ENCODE measurements at regions not wholly inside any gene's neighbourhood (a gene's known extent, or its start where the extent isn't known, plus 50 kb on each side); places are given as distances from the start of the nearest gene placed in this dataset.
"Not testable (repeated sequence)": the region's sequence is repeated elsewhere in the genome, so short reads cannot be mapped to it uniquely, and the experiment has no call there.

DNA sequence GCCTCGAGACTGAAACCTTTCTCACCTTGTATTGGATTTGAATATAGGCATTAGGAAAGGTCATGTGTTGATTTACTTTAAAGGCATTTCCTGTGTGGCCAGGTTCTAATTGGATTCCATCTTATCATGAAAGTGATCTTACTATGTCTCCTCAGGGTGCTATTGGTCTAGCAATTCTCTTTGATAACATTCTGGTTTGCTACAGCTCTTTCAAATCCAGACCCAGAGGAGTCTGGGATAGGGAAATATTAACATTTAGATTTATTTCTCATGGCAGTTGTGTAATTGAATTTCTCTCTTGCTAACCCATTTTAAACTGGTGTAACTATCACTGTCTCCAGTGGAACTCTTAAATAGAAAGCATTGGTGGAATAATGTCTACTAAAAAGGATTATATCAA lies 69.9 kb upstream of the NMUR2 start:
- CTCF ChIA-PET = interaction anchor here (0.6 kb wide), 1 partner anchor 68 kb away, joined by 3 read pairs; no protein-coding TSS in a partner anchor
- Histone ChIP-seq H3K27me3 (replicated peaks in 2 of 5; ENCODE audit: control insufficient read depth in 4 of 5, insufficient read depth in 5 of 5, low read length in 4 of 5) (peaks cover 0 to 2% (median 0%) of the 10 kb centered on the region in 5 experiments), H3K4me3 (ENCODE audit: control insufficient read depth in 1 of 7, extremely low read depth in 1 of 7, insufficient read depth in 4 of 7, low read depth in 2 of 7, low read length in 6 of 7) (no peak overlapping the region), H3K36me3 (ENCODE audit: control insufficient read depth in 4 of 4, insufficient read depth in 4 of 4, low read length in 3 of 4) (no peaks in the 10 kb centered on the region), H3K4me1 (ENCODE audit: control extremely low read depth in 1 of 4, control insufficient read depth in 4 of 4, insufficient read depth in 4 of 4, low read length in 3 of 4) (no peaks in the 10 kb centered on the region), H3K27ac (ENCODE audit: insufficient read depth in 1 of 2, low read depth in 1 of 2, low read length in 2 of 2, poor library complexity in 1 of 2, severe bottlenecking in 2 of 2) (no peak overlapping the region), H3K9me3 (ENCODE audit: control extremely low read depth in 1 of 5, control insufficient read depth in 4 of 5, insufficient read depth in 2 of 5, low read depth in 1 of 5, low read length in 4 of 5) (no peaks in the 10 kb centered on the region)
- POLR2A ChIA-PET = no interaction called here
- DNase-seq = no peak
- 100% methylated on average over 1 of the region's 1 CpG for WGBS (ENCODE audit: insufficient coverage)

DNA sequence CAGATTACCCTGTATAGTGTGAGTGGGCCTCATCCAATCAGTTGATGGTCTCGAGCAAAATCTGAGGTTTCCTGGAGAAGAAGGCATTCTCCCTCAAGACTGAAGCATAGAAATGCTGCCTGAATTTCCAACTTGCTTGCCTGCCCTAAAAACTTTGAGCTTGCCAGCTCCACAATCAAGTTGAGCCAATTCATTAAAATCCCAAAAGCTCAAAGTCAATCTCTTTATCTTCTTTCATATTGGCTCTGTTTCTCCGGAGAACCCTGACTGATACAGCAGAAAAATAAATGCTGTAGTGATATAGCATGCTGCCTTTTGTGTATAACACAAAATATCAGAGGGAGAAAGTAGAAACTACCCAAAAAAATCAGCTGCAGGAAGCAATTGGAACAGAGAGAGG lies 72.5 kb upstream of the NMUR2 start:
- DNase-seq = no peak
- ChIA-PET CTCF (no interaction called here), POLR2A (no interaction called here)
- no peak overlapping the region for H3K27ac ChIP-seq (ENCODE audit: insufficient read depth in 1 of 2, low read depth in 1 of 2, low read length in 2 of 2, poor library complexity in 1 of 2, severe bottlenecking in 2 of 2)
- H3K27me3 ChIP-seq (replicated peaks in 2 of 5; ENCODE audit: control insufficient read depth in 4 of 5, insufficient read depth in 5 of 5, low read length in 4 of 5) = no peaks in the 10 kb centered on the region
- H3K36me3 ChIP-seq (ENCODE audit: control insufficient read depth in 4 of 4, insufficient read depth in 4 of 4, low read length in 3 of 4) = no peaks in the 10 kb centered on the region
- no peaks in the 10 kb centered on the region for H3K4me1 ChIP-seq (ENCODE audit: control extremely low read depth in 1 of 4, control insufficient read depth in 4 of 4, insufficient read depth in 4 of 4, low read length in 3 of 4)
- H3K4me3 ChIP-seq (ENCODE audit: control insufficient read depth in 1 of 7, extremely low read depth in 1 of 7, insufficient read depth in 4 of 7, low read depth in 2 of 7, low read length in 6 of 7) = no peak overlapping the region
- WGBS (ENCODE audit: insufficient coverage) = 100% methylated on average over 1 of the region's 2 CpGs
- no peaks in the 10 kb centered on the region for H3K9me3 ChIP-seq (ENCODE audit: control extremely low read depth in 1 of 5, control insufficient read depth in 4 of 5, insufficient read depth in 2 of 5, low read depth in 1 of 5, low read length in 4 of 5)

DNA sequence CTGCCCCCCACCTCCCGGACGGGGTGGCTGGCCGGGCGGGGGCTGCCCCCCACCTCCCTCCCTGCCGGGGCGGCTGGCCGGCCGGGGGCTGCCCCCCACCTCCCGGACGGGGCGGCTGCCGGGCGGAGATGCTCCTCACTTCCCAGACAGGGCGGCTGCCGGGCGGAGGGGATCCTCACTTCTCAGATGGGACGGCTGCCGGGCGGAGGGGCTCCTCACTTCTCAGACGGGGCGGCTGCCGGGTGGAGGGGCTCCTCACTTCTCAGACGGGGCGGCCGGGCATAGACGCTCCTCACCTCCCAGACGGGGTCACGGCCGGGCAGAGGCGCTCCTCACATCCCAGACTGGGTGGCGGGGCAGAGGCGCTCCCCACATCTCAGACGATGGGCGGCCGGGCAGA lies 74.8 kb upstream of the NMUR2 start:
- H3K27ac ChIP-seq (ENCODE audit: insufficient read depth in 1 of 2, low read depth in 1 of 2, low read length in 2 of 2, poor library complexity in 1 of 2, severe bottlenecking in 2 of 2); H3K9me3 ChIP-seq (ENCODE audit: control extremely low read depth in 1 of 5, control insufficient read depth in 4 of 5, insufficient read depth in 2 of 5, low read depth in 1 of 5, low read length in 4 of 5); H3K4me3 ChIP-seq (ENCODE audit: control insufficient read depth in 1 of 7, extremely low read depth in 1 of 7, insufficient read depth in 4 of 7, low read depth in 2 of 7, low read length in 6 of 7); DNase-seq; H3K36me3 ChIP-seq (ENCODE audit: control insufficient read depth in 4 of 4, insufficient read depth in 4 of 4, low read length in 3 of 4); POLR2A ChIA-PET; CTCF ChIA-PET; H3K4me1 ChIP-seq (ENCODE audit: control extremely low read depth in 1 of 4, control insufficient read depth in 4 of 4, insufficient read depth in 4 of 4, low read length in 3 of 4); H3K27me3 ChIP-seq (replicated peaks in 2 of 5; ENCODE audit: control insufficient read depth in 4 of 5, insufficient read depth in 5 of 5, low read length in 4 of 5): not testable (repeated sequence)
- 96% methylated on average over 18 of the region's 35 CpGs for WGBS (ENCODE audit: insufficient coverage)

DNA sequence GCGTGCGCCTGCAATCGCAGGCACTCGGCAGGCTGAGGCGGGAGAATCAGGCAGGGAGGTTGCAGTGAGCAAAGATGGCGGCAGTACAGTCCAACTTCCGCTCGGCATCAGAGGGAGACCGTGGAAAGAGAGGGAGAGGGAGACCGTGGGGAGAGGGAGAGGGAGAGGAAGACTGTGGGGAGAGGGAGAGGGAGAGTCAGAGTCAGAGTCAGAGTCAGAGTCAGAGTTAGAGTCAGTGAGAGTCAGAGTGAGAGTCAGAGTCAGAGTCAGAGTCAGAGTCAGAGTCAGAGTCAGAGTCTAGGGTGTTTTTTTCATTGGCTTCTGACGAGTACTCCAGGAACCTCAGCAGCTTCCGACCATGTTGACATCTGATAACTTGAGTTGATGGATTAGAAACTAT lies 75.6 kb upstream of the NMUR2 start:
- POLR2A ChIA-PET; H3K27ac ChIP-seq (ENCODE audit: insufficient read depth in 1 of 2, low read depth in 1 of 2, low read length in 2 of 2, poor library complexity in 1 of 2, severe bottlenecking in 2 of 2); CTCF ChIA-PET; H3K36me3 ChIP-seq (ENCODE audit: control insufficient read depth in 4 of 4, insufficient read depth in 4 of 4, low read length in 3 of 4); H3K9me3 ChIP-seq (ENCODE audit: control extremely low read depth in 1 of 5, control insufficient read depth in 4 of 5, insufficient read depth in 2 of 5, low read depth in 1 of 5, low read length in 4 of 5); H3K27me3 ChIP-seq (replicated peaks in 2 of 5; ENCODE audit: control insufficient read depth in 4 of 5, insufficient read depth in 5 of 5, low read length in 4 of 5); DNase-seq; H3K4me1 ChIP-seq (ENCODE audit: control extremely low read depth in 1 of 4, control insufficient read depth in 4 of 4, insufficient read depth in 4 of 4, low read length in 3 of 4); H3K4me3 ChIP-seq (ENCODE audit: control insufficient read depth in 1 of 7, extremely low read depth in 1 of 7, insufficient read depth in 4 of 7, low read depth in 2 of 7, low read length in 6 of 7): not testable (repeated sequence)
- 92% methylated on average over 4 of the region's 12 CpGs for WGBS (ENCODE audit: insufficient coverage)

DNA sequence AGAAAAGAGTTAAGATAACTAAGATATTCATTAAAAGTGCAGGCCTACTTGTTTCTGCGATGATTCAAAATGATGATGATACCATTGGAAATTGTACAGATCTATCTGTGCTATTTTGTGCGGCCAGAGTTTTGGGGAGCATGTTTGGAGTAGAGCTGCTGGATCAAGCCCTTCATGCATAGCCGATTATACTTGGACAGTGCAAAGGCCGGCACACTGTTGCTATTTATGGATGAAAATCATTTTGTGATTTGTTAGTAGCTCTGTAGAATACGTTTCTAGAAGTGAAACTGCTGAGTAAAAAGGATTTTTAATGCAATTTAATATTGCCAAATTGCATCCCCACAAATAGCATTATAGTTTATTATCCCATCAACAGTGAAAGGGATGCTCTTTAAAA lies 82.1 kb upstream of the NMUR2 start:
- 95% methylated on average over 4 of the region's 5 CpGs for WGBS (ENCODE audit: insufficient coverage)
- CTCF ChIA-PET = no interaction called here

GRCh38 chr5:152488869-152489268 lies 83.8 kb upstream of the NMUR2 start:
- H3K4me3 ChIP-seq (ENCODE audit: control insufficient read depth in 1 of 7, extremely low read depth in 1 of 7, insufficient read depth in 4 of 7, low read depth in 2 of 7, low read length in 6 of 7) = no peak overlapping the region
- no peaks in the 10 kb centered on the region for H3K4me1 ChIP-seq (ENCODE audit: control extremely low read depth in 1 of 4, control insufficient read depth in 4 of 4, insufficient read depth in 4 of 4, low read length in 3 of 4)
- ChIA-PET POLR2A (no interaction called here), CTCF (no interaction called here)
- H3K27me3 ChIP-seq (replicated peaks in 2 of 5; ENCODE audit: control insufficient read depth in 4 of 5, insufficient read depth in 5 of 5, low read length in 4 of 5) = no peaks in the 10 kb centered on the region
- H3K9me3 ChIP-seq (ENCODE audit: control extremely low read depth in 1 of 5, control insufficient read depth in 4 of 5, insufficient read depth in 2 of 5, low read depth in 1 of 5, low read length in 4 of 5) = no peaks in the 10 kb centered on the region
- no peaks in the 10 kb centered on the region for H3K36me3 ChIP-seq (ENCODE audit: control insufficient read depth in 4 of 4, insufficient read depth in 4 of 4, low read length in 3 of 4)
- 29% methylated on average over 2 of the region's 2 CpGs for WGBS (ENCODE audit: insufficient coverage)
- no peak overlapping the region for H3K27ac ChIP-seq (ENCODE audit: insufficient read depth in 1 of 2, low read depth in 1 of 2, low read length in 2 of 2, poor library complexity in 1 of 2, severe bottlenecking in 2 of 2)
- peak in 2 of 3 donors; percentile 1 to 5 for DNase-seq

More for the DNA sequence above, 82.1 kb upstream of the NMUR2 start:
- Histone ChIP-seq H3K9me3 (ENCODE audit: control extremely low read depth in 1 of 5, control insufficient read depth in 4 of 5, insufficient read depth in 2 of 5, low read depth in 1 of 5, low read length in 4 of 5) (no peaks in the 10 kb centered on the region), H3K27ac (ENCODE audit: insufficient read depth in 1 of 2, low read depth in 1 of 2, low read length in 2 of 2, poor library complexity in 1 of 2, severe bottlenecking in 2 of 2) (no peak overlapping the region), H3K36me3 (ENCODE audit: control insufficient read depth in 4 of 4, insufficient read depth in 4 of 4, low read length in 3 of 4) (no peaks in the 10 kb centered on the region), H3K4me1 (ENCODE audit: control extremely low read depth in 1 of 4, control insufficient read depth in 4 of 4, insufficient read depth in 4 of 4, low read length in 3 of 4) (no peaks in the 10 kb centered on the region), H3K27me3 (replicated peaks in 2 of 5; ENCODE audit: control insufficient read depth in 4 of 5, insufficient read depth in 5 of 5, low read length in 4 of 5) (no peaks in the 10 kb centered on the region), H3K4me3 (ENCODE audit: control insufficient read depth in 1 of 7, extremely low read depth in 1 of 7, insufficient read depth in 4 of 7, low read depth in 2 of 7, low read length in 6 of 7) (no peak overlapping the region)
- POLR2A ChIA-PET = no interaction called here
- no peak for DNase-seq

DNA sequence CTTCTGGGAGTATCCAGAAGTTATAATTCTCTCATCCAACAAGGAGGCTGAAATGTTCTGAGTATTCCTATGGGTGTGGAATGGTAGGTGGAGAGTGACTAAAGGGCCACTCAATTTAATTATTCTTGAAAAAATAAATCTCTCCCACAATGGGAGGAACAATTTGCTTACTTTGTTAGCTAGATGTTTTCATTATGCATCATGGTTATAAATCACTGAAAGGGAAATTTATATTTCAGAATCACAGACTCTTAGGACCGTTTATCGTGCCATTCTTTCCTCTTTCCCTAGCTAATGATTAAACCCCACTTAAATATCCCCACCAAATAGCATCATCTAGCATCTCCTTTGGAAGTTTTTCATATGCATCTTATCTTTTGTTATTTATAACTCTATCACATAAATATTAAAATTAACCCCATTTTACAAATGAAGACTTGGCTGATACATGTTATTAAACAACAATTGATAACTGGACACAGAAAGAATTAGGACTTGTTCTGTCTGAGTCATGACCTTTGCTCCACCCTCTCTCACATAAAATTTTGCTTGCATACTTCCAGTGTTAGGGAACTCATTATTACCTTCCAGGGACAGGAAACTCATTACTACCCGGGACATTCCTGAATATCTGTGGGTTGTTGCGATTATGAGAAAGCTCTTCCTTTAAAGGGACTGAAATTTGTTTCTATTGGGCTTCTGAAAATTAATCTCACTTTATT lies 94.9 kb upstream of the NMUR2 start:
- no peak overlapping the region for H3K27ac ChIP-seq (ENCODE audit: insufficient read depth in 1 of 2, low read depth in 1 of 2, low read length in 2 of 2, poor library complexity in 1 of 2, severe bottlenecking in 2 of 2)
- no CpG with 5 or more reads among the region's 4 CpGs for WGBS (ENCODE audit: insufficient coverage)
- H3K4me1 ChIP-seq (ENCODE audit: control extremely low read depth in 1 of 4, control insufficient read depth in 4 of 4, insufficient read depth in 4 of 4, low read length in 3 of 4) = no peaks in the 10 kb centered on the region
- DNase-seq = no peak
- POLR2A ChIA-PET = no interaction called here
- no peaks in the 10 kb centered on the region for H3K36me3 ChIP-seq (ENCODE audit: control insufficient read depth in 4 of 4, insufficient read depth in 4 of 4, low read length in 3 of 4)
- no peak overlapping the region for H3K4me3 ChIP-seq (ENCODE audit: control insufficient read depth in 1 of 7, extremely low read depth in 1 of 7, insufficient read depth in 4 of 7, low read depth in 2 of 7, low read length in 6 of 7)
- CTCF ChIA-PET = no interaction called here
- H3K9me3 ChIP-seq (ENCODE audit: control extremely low read depth in 1 of 5, control insufficient read depth in 4 of 5, insufficient read depth in 2 of 5, low read depth in 1 of 5, low read length in 4 of 5) = no peaks in the 10 kb centered on the region
- peaks cover 0 to 2% (median 0%) of the 10 kb centered on the region in 5 experiments for H3K27me3 ChIP-seq (replicated peaks in 2 of 5; ENCODE audit: control insufficient read depth in 4 of 5, insufficient read depth in 5 of 5, low read length in 4 of 5)

All from common myeloid progenitor, CD34-positive (primary cell).